HepG2 (cell line): ENCODE measurements at regions not wholly inside any gene's neighbourhood (a gene's known extent, or its start where the extent isn't known, plus 50 kb on each side); places are given as distances from the start of the nearest gene placed in this dataset.

Experiments used
- ATAC-seq: fragments of 200-7000 bp; cut with Tn5 transposase; 3 replicates; pipeline ENCODE4 v1.9.1; 2020; ENCODE audit warnings: mild to moderate bottlenecking, moderate library complexity
- BruUV-seq: library from RNA; stranded (reverse); fragments of 400-500 nt; replicated peaks from 2 replicates; lab custom pipeline; 2021; lab: Mats Ljungman, UMichigan
- CTCF ChIA-PET: fragments of 300-600 bp; formaldehyde crosslinking; extraction: SDS; loops from one replicate; lab custom pipeline; 2021; ENCODE audit warnings: low total read pairs, inconsistent platforms, low intra/inter-chr PET ratio; lab: Yijun Ruan, JAX
- POLR2A ChIA-PET: fragments of 350-600 bp; sonication (Branson Sonifier 250); formaldehyde crosslinking; loops from one replicate; lab custom pipeline; 2020; ENCODE audit warnings: antibody characterized with exemption, inconsistent platforms; lab: Yijun Ruan, JAX
- DNase-seq: peaks from one replicate; pipeline ENCODE4 v3.0.0-alpha.2; 2015; ENCODE audit warnings: low spot score
- FAIRE-seq: peaks from 3 replicates; lab custom pipeline; 2011; peaks lifted over from hg19 to GRCh38; lab: Jason Lieb, UNC
- H2AFZ ChIP-seq: one replicate; pipeline ENCODE4 v1.6.1; 2011; ENCODE audit warnings: low read length, inconsistent platforms
- H3K27ac ChIP-seq: fragments of 300-600 bp; 3 replicates; pipeline ENCODE4 v1.8.0; 2011; ENCODE audit warnings: mixed run types, mild to moderate bottlenecking, mixed read lengths, low read length, inconsistent platforms; ENCODE audit not compliant: insufficient read depth; ENCODE audit errors: extremely low read length
- H3K27me3 ChIP-seq, 2 experiments: fragments of 200-600 bp in 1 of 2; 2 replicates in 1 of 2; 3 replicates in 1 of 2; pipeline versions ENCODE4 v1.6.0 to v1.8.0; 2011; ENCODE audit warnings: low read length in 2 of 2, mild to moderate bottlenecking in 2 of 2, moderate library complexity in 2 of 2, inconsistent platforms in 1 of 2; ENCODE audit not compliant: insufficient read depth in 2 of 2, control insufficient read depth in 1 of 2
- H3K36me3 ChIP-seq, 2 experiments: fragments of 200-600 bp in 1 of 2; replicated peaks in 1 of 2; 2 replicates in 1 of 2; 3 replicates in 1 of 2; pipeline versions ENCODE4 v1.5.1 to v1.8.0; 2011; ENCODE audit warnings: low read length in 2 of 2, inconsistent platforms in 1 of 2; ENCODE audit not compliant: insufficient read depth in 2 of 2, control insufficient read depth in 1 of 2
- H3K4me1 ChIP-seq: 2 replicates; pipeline ENCODE4 v1.5.1; 2012; ENCODE audit warnings: low read length, inconsistent platforms; ENCODE audit not compliant: insufficient read depth
- H3K4me2 ChIP-seq: 2 replicates; pipeline ENCODE4 v1.6.0; 2011; ENCODE audit warnings: low read depth, low read length, inconsistent platforms
- H3K4me3 ChIP-seq, 3 experiments: fragments of 200-600 bp in 1 of 3; sonication (generic), shearing (Covaris generic) in 1 of 3; replicated peaks in 1 of 3; 2 replicates each; pipeline ENCODE4 v1.5.1; 2011 to 2016; ENCODE audit warnings: low read length in 3 of 3, inconsistent platforms in 2 of 3, low read depth in 2 of 3, mild to moderate bottlenecking in 2 of 3, control low read depth in 1 of 3, mixed read lengths in 1 of 3; ENCODE audit not compliant: insufficient read depth in 1 of 3
- H3K79me2 ChIP-seq: one replicate; pipeline ENCODE4 v1.6.1; 2011; ENCODE audit warnings: low read length, inconsistent platforms; ENCODE audit not compliant: insufficient read depth
- H3K9ac ChIP-seq: 2 replicates; pipeline ENCODE4 v1.6.0; 2011; ENCODE audit warnings: mild to moderate bottlenecking, low read depth, low read length, inconsistent platforms; ENCODE audit not compliant: insufficient read depth
- H3K9me3 ChIP-seq: 2 replicates; pipeline ENCODE4 v1.5.1; 2012; ENCODE audit warnings: mild to moderate bottlenecking, low read length
- H4K20me1 ChIP-seq: 2 replicates; pipeline ENCODE4 v1.6.0; 2011; ENCODE audit warnings: inconsistent platforms, mild to moderate bottlenecking, low read length, moderate library complexity; ENCODE audit not compliant: insufficient read depth
- KDM6A ChIP-seq: IDR thresholded peaks from 2 replicates; pipeline ENCODE4 v1.6.1; 2016; ENCODE audit warnings: low read depth
- MZF1 ChIP-seq: sonication (generic); formaldehyde crosslinking; IDR thresholded peaks from 2 replicates; pipeline ENCODE4 v1.8.1; 2023; ENCODE audit warnings: mild to moderate bottlenecking, missing genetic modification reagents, borderline replicate concordance
- NFE2L1 ChIP-seq: sonication (generic); formaldehyde crosslinking; IDR thresholded peaks from 2 replicates; pipeline ENCODE4 v1.4.0; 2020; ENCODE audit warnings: missing genetic modification reagents, mild to moderate bottlenecking, borderline replicate concordance
- NFKB2 ChIP-seq: sonication (generic); formaldehyde crosslinking; IDR thresholded peaks from 2 replicates; pipeline ENCODE4 v1.4.0; 2020; ENCODE audit warnings: missing genetic modification reagents, borderline replicate concordance
- RELA ChIP-seq: sonication (generic); formaldehyde crosslinking; IDR thresholded peaks from 2 replicates; pipeline ENCODE4 v1.4.0; 2020; ENCODE audit warnings: missing genetic modification reagents
- SP4 ChIP-seq: sonication (generic); formaldehyde crosslinking; IDR thresholded peaks from 2 replicates; pipeline ENCODE4 v1.8.1; 2023; ENCODE audit warnings: mild to moderate bottlenecking, missing genetic modification reagents
- TOPORS ChIP-seq: sonication (generic); formaldehyde crosslinking; IDR thresholded peaks from 2 replicates; pipeline ENCODE4 v1.8.0; 2023; ENCODE audit warnings: mild to moderate bottlenecking, missing genetic modification reagents
- ZC3H13 ChIP-seq: sonication (generic); formaldehyde crosslinking; IDR thresholded peaks from 2 replicates; pipeline ENCODE4 v1.8.1; 2023; ENCODE audit warnings: mild to moderate bottlenecking, missing genetic modification reagents, moderate library complexity
- ZNF264 ChIP-seq: sonication (generic); formaldehyde crosslinking; IDR thresholded peaks from 2 replicates; pipeline ENCODE4 v1.4.0; 2020; ENCODE audit warnings: missing genetic modification reagents
- ZNF451 ChIP-seq: sonication (generic); formaldehyde crosslinking; IDR thresholded peaks from 2 replicates; pipeline ENCODE4 v1.5.0; 2020; ENCODE audit warnings: mild to moderate bottlenecking, missing genetic modification reagents
- ZNF484 ChIP-seq: sonication (generic); formaldehyde crosslinking; IDR thresholded peaks from 2 replicates; pipeline ENCODE4 v1.5.1; 2020; ENCODE audit warnings: mild to moderate bottlenecking, low read depth, missing genetic modification reagents, borderline replicate concordance
- ZNF567 ChIP-seq: sonication (generic); formaldehyde crosslinking; IDR thresholded peaks from 2 replicates; pipeline ENCODE4 v1.8.1; 2023; ENCODE audit warnings: mild to moderate bottlenecking, missing genetic modification reagents, borderline replicate concordance
- WGBS: methylation state at CpG from one replicate; pipeline ENCODE4 v1.1.6; 2017; ENCODE audit warnings: low lambda C conversion rate; 5-methylcytosine and 5-hydroxymethylcytosine counted together
- in situ Hi-C: cut with HindIII; loops from 2 replicates; pipeline ENCODE4 v1.10.0; 2017; ENCODE audit warnings: low pct_unique_long_range_greater_than_20kb; ENCODE audit not compliant: extremely low pct_ligation_motif_present
- intact Hi-C: fragments of 100-400 bp; cut with micrococcal nuclease; formaldehyde crosslinking; loops from one replicate; pipeline ENCODE4 v1.10.0; 2022; ENCODE audit not compliant: unreplicated experiment
- TF ChIP-seq, protein P1 (sequence below): sonication (generic); formaldehyde crosslinking; IDR thresholded peaks from 2 replicates; pipeline ENCODE4 v1.4.0; 2020; ENCODE audit warnings: low read depth, missing genetic modification reagents
- TF ChIP-seq, protein P2 (sequence below): fragments of 450-650 bp; IDR thresholded peaks from 2 replicates; pipeline ENCODE4 v1.6.1; 2017
- TF ChIP-seq, protein P3 (sequence below): IDR thresholded peaks from 2 replicates; pipeline ENCODE4 v1.6.1; 2012; ENCODE audit warnings: low read depth, low read length, improper control_type of control experiment
- TF ChIP-seq, protein P4 (sequence below): IDR thresholded peaks from 2 replicates; pipeline ENCODE4 v1.6.1; 2018; ENCODE audit warnings: missing genetic modification reagents, mild to moderate bottlenecking, missing compliant biosample characterization

DNA sequence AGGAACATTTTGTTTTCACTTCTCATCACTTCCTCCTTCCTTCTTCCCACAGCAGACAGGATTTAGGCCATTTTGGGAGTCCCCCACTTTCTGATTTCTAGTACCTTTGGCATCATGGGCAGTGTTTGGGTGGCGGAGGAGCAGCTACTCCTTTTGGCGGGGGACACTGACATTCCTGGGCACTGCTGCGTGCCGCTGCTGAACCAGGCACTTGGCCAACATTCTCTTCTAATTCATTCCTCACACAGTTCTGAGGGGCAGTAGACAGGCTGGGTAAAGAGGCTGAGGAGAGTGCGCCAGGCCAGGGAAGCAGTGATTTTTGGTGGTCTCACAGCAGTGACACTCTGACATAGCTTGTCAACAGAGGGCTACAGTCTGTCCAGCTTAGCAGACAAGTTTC is 270.2 kb downstream of the LOXHD1 start:
- FAIRE-seq (no peak), ATAC-seq (no peak), DNase-seq (no peak)
- no peaks in the 10 kb centered on the region for H3K79me2 ChIP-seq
- H3K27ac ChIP-seq: no peak overlapping the region
- H3K9me3 ChIP-seq: no peaks in the 10 kb centered on the region
- ChIA-PET CTCF (no interaction called here), POLR2A (no interaction called here)
- H3K4me3 ChIP-seq: no peak overlapping the region
- no peaks in the 10 kb centered on the region for H4K20me1 ChIP-seq
- no peak overlapping the region for H3K4me2 ChIP-seq
- H3K36me3 ChIP-seq: no peaks in the 10 kb centered on the region
- H3K27me3 ChIP-seq: peaks cover 0 to 24% of the 10 kb centered on the region in 2 experiments; a peak in 1 of 5 replicates
- no peak overlapping the region for H3K9ac ChIP-seq
- no peaks in the 10 kb centered on the region for H3K4me1 ChIP-seq
- 2% methylated on average over 4 of the region's 5 CpGs for WGBS
- in situ Hi-C loops (no loop called here), intact Hi-C loops (no loop called here)
- BruUV-seq: no TSS peak
- no peak overlapping the region for H2AFZ ChIP-seq
- TF ChIP-seq RELA: no peak
- no peak for TF ChIP-seq NFE2L1 (CRISPR knock-in tag)
- TF ChIP-seq, protein P1, sequence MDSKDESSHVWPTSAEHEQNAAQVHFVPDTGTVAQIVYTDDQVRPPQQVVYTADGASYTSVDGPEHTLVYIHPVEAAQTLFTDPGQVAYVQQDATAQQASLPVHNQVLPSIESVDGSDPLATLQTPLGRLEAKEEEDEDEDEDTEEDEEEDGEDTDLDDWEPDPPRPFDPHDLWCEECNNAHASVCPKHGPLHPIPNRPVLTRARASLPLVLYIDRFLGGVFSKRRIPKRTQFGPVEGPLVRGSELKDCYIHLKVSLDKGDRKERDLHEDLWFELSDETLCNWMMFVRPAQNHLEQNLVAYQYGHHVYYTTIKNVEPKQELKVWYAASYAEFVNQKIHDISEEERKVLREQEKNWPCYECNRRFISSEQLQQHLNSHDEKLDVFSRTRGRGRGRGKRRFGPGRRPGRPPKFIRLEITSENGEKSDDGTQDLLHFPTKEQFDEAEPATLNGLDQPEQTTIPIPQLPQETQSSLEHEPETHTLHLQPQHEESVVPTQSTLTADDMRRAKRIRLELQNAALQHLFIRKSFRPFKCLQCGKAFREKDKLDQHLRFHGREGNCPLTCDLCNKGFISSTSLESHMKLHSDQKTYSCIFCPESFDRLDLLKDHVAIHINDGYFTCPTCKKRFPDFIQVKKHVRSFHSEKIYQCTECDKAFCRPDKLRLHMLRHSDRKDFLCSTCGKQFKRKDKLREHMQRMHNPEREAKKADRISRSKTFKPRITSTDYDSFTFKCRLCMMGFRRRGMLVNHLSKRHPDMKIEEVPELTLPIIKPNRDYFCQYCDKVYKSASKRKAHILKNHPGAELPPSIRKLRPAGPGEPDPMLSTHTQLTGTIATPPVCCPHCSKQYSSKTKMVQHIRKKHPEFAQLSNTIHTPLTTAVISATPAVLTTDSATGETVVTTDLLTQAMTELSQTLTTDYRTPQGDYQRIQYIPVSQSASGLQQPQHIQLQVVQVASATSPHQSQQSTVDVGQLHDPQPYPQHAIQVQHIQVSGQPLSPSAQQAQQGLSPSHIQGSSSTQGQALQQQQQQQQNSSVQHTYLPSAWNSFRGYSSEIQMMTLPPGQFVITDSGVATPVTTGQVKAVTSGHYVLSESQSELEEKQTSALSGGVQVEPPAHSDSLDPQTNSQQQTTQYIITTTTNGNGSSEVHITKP (CRISPR knock-in tag): no peak
- TF ChIP-seq, protein P2, sequence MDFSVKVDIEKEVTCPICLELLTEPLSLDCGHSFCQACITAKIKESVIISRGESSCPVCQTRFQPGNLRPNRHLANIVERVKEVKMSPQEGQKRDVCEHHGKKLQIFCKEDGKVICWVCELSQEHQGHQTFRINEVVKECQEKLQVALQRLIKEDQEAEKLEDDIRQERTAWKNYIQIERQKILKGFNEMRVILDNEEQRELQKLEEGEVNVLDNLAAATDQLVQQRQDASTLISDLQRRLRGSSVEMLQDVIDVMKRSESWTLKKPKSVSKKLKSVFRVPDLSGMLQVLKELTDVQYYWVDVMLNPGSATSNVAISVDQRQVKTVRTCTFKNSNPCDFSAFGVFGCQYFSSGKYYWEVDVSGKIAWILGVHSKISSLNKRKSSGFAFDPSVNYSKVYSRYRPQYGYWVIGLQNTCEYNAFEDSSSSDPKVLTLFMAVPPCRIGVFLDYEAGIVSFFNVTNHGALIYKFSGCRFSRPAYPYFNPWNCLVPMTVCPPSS: no peak
- no peak for TF ChIP-seq MZF1
- no peak for TF ChIP-seq NFKB2 (CRISPR knock-in tag)
- no peak for TF ChIP-seq ZNF484
- no peak for TF ChIP-seq SP4 (CRISPR knock-in tag)
- no peak for TF ChIP-seq KDM6A (CRISPR knock-in tag)
- TF ChIP-seq ZC3H13: no peak
- TF ChIP-seq ZNF567: no peak
- TF ChIP-seq, protein P3, sequence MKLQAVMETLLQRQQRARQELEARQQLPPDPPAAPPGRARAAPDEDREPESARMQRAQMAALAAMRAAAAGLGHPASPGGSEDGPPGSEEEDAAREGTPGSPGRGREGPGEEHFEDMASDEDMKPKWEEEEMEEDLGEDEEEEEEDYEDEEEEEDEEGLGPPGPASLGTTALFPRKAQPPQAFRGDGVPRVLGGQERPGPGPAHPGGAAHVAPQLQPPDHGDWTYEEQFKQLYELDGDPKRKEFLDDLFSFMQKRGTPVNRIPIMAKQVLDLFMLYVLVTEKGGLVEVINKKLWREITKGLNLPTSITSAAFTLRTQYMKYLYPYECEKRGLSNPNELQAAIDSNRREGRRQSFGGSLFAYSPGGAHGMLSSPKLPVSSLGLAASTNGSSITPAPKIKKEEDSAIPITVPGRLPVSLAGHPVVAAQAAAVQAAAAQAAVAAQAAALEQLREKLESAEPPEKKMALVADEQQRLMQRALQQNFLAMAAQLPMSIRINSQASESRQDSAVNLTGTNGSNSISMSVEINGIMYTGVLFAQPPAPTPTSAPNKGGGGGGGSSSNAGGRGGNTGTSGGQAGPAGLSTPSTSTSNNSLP: no peak
- TF ChIP-seq, protein P4, sequence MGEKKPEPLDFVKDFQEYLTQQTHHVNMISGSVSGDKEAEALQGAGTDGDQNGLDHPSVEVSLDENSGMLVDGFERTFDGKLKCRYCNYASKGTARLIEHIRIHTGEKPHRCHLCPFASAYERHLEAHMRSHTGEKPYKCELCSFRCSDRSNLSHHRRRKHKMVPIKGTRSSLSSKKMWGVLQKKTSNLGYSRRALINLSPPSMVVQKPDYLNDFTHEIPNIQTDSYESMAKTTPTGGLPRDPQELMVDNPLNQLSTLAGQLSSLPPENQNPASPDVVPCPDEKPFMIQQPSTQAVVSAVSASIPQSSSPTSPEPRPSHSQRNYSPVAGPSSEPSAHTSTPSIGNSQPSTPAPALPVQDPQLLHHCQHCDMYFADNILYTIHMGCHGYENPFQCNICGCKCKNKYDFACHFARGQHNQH: no peak
- no peak for TF ChIP-seq ZNF264
- no peak for TF ChIP-seq TOPORS (CRISPR knock-in tag)
- TF ChIP-seq ZNF451 (CRISPR knock-in tag): no peak
